ENCODE measurements at regions not wholly inside any gene's neighbourhood (a gene's known extent, or its start where the extent isn't known, plus 50 kb on each side); places are given as distances from the start of the nearest gene placed in this dataset.

- TF ChIP-seq EZH2 (IDR thresholded peaks at IDR 0.05) (no peak), CTCF (IDR thresholded peaks at IDR 0.05) (no peak), EZH2phosphoT487 (IDR thresholded peaks at IDR 0.05) (no peak)
Observed at GRCh38 chr10:120156614-120157274, 264.2 kb downstream of the SEC23IP start.

All from neural progenitor cell (in vitro differentiated cells).